NCI-H446 treated with DMSO at 0.1 percent for 48 hours (cell line): ENCODE measurements at regions not wholly inside any gene's neighbourhood (a gene's known extent, or its start where the extent isn't known, plus 50 kb on each side); places are given as distances from the start of the nearest gene placed in this dataset.
"Not testable (repeated sequence)": the region's sequence is repeated elsewhere in the genome, so short reads cannot be mapped to it uniquely, and the experiment has no call there.

ENCODE experiments used
- DNase-seq: peaks from one replicate; lab custom pipeline; 2025; lab: John Stamatoyannopoulos, UW

GRCh38 chr4:178173771-178174170, 731.5 kb upstream of the AGA start:
- no peak for DNase-seq

- no peak for DNase-seq
These were observed 732.5 kb upstream of the AGA start for GRCh38 chr4:178174756-178175155.

GRCh38 chr4:178185517-178185916, 743.3 kb upstream of the AGA start:
- DNase-seq = no peak

- DNase-seq = no peak
These were observed 750.4 kb upstream of the AGA start for GRCh38 chr4:178192611-178193010.

GRCh38 chr4:178196751-178197374, 754.6 kb upstream of the AGA start:
- DNase-seq = no peak

GRCh38 chr4:178198691-178199090, 756.5 kb upstream of the AGA start:
- no peak for DNase-seq

GRCh38 chr4:178202422-178202821, 760.2 kb upstream of the AGA start:
- no peak for DNase-seq

- DNase-seq = no peak
These were observed 763.6 kb upstream of the AGA start for GRCh38 chr4:178205826-178206225.

- no peak for DNase-seq
These were observed 773.1 kb upstream of the AGA start for GRCh38 chr4:178215309-178215708.

GRCh38 chr4:178215763-178216162, 773.5 kb upstream of the AGA start:
- DNase-seq = no peak

- DNase-seq = not testable (repeated sequence)
These were observed 784.2 kb upstream of the AGA start for GRCh38 chr4:178226421-178226820.

- no peak for DNase-seq
These were observed 791.7 kb upstream of the AGA start for GRCh38 chr4:178233906-178234305.

- no peak for DNase-seq
These were observed 798.7 kb upstream of the AGA start for GRCh38 chr4:178240891-178241290.

GRCh38 chr4:178241601-178242118, 799.4 kb upstream of the AGA start:
- DNase-seq = no peak

GRCh38 chr4:178242655-178243054, 800.4 kb upstream of the AGA start:
- DNase-seq = no peak

- no peak for DNase-seq
These were observed 802.5 kb upstream of the AGA start for GRCh38 chr4:178244785-178245184.

- no peak for DNase-seq
These were observed 812.9 kb upstream of the AGA start for GRCh38 chr4:178255172-178255571.

- DNase-seq = no peak
These were observed 816.4 kb upstream of the AGA start for GRCh38 chr4:178258603-178259002.

GRCh38 chr4:178259566-178259965, 817.3 kb upstream of the AGA start:
- DNase-seq = no peak

- no peak for DNase-seq
These were observed 821.8 kb upstream of the AGA start for GRCh38 chr4:178264001-178264400.

- DNase-seq = no peak
These were observed 829.1 kb upstream of the AGA start for GRCh38 chr4:178271386-178271785.

GRCh38 chr4:178273168-178273567, 830.9 kb upstream of the AGA start:
- DNase-seq = no peak

- no peak for DNase-seq
These were observed 833.6 kb upstream of the AGA start for GRCh38 chr4:178275671-178276360.

GRCh38 chr4:178280362-178280761, 838.1 kb upstream of the AGA start:
- DNase-seq = no peak
